T-helper 2 cell (primary cell): ENCODE measurements at regions not wholly inside any gene's neighbourhood (a gene's known extent, or its start where the extent isn't known, plus 50 kb on each side); places are given as distances from the start of the nearest gene placed in this dataset.
A peak's percentile ranks its signal among the peaks of the same experiment; 100 is the strongest.

Experiments used
- DNase-seq, 5 experiments: peaks; one replicate each; pipeline versions ENCODE4 v3.0.0 to v3.0.0-alpha.2; 2012 to 2022

GRCh38 chr2:239864247-239865058, 160.7 kb downstream of the NDUFA10 start:
- DNase-seq = no peak

GRCh38 chr2:239862613-239863012, 162.5 kb downstream of the NDUFA10 start:
- DNase-seq = no peak

DNA sequence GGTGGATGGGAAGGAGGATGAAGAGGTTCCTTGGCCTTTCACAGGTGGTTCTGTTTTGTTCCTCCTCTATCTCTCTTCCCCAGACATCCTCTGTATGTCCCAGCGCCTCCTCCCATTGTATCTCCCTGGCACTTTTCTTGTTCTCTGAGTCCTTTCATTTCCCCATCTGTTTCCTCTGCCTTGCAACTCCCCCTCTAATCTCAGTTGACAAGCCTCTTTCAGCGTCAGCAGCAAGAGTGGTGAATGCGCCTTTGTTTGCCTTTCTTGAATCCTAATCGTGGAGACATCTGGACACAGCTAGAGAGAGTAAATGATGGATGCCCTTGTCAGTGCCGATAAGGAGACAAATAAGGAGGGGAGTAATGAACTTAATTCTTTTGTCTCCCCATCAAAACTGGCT, 167.0 kb downstream of the NDUFA10 start:
- DNase-seq = no peak

DNA sequence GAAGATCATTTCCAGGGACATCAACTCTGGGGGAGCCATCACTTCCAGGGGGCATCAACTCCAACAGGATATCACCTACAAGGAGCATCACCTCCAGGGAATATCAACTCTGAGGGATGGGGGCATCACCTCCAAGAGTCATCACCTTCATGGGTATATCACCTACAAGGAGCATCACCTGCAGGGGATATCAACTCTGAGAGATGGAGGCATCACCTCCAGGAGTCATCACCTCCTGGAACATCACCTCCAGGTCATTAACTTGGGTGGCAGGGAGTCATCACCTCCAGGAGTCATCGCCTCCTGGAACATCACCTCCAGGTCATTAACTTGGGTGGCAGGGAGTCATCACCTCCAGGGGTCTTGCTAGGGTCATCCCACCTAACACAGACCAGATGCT, 167.6 kb downstream of the NDUFA10 start:
- DNase-seq = no peak

DNA sequence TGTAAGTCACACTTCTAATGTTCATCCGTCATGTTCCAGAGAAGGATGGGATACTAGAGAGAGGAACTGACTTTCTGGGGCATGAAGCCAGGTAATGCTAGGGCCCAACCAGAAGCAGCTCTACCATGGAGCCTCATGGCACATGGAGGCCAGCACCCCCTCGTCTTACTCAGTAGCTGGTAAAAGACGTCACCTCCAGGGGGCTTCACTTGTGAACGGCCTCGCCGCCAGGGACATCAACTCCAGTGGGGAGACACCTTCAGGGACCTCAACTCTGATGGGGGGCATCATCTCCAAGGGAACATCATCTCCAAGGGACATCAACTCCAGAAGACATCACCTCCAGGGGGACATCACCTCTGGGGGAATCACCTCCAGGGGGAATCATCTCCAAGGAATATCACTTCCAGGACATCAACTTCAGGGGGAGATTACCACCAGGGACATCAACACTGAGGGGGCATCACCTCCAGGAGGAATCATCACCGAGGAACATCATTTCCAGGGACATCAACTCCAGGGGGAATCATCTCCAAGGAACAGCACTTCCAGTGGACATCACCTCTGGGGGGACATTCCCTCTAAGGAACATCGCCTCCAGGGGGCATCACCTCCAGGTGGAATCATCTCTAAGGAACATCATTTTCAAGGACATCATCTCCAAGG, 168.4 kb downstream of the NDUFA10 start:
- DNase-seq = no peak

GRCh38 chr2:239855863-239856587, 169.1 kb downstream of the NDUFA10 start:
- no peak for DNase-seq

DNA sequence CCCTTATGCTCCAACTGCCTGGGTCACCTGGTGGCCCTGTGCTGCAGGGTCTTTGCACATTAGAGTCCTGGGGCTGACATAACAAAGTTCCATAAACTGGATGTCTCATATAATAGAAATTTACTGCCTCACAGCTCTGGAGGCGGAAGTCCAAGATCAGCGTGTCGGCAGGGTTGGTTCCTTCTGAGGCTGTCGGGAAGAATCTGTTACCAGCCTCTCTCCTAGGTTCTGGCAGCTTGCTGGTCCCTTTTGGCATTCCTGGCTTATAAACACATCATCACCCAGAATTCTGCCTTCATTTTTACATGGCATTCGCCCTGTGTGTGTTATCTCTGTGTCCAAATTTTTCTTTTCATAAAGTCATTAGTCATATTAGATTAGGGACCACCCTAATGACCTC, 170.5 kb downstream of the NDUFA10 start:
- no peak for DNase-seq

DNA sequence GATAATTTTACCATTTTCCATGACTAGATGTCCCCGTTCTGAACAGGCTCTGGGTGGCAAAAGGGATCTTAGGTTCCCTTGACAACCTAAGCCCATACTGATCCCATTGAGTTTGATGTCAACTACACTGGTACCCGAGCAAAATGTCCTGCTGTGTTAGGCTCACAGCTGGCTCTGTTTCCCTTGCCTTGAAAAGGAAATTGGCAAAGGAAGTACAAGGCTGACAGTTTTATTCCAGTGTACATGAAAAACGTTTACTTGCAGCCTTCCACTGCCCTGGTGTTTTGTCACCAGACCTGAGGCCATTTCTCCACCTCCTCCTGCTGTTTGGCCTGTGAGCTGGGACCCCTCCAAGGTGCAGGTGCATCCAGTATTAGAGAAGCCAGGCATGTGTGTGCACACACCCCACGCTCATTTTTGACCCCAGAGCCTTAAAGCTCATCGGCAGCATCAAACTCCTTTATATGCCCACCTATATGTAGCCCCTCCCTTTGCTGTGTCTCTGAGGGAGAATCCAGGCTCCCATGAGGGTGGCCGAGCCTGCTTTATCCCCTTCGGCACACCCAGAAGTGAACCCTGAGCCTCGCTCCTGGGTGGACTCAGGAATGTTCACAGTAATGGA, 171.3 kb downstream of the NDUFA10 start:
- DNase-seq = no peak

- DNase-seq = no peak
These were observed 172.0 kb downstream of the NDUFA10 start for GRCh38 chr2:239853121-239853520.

GRCh38 chr2:239852272-239852671, 172.9 kb downstream of the NDUFA10 start:
- DNase-seq = no peak

GRCh38 chr2:239846789-239847676, 178.1 kb downstream of the NDUFA10 start:
- DNase-seq = no peak

DNA sequence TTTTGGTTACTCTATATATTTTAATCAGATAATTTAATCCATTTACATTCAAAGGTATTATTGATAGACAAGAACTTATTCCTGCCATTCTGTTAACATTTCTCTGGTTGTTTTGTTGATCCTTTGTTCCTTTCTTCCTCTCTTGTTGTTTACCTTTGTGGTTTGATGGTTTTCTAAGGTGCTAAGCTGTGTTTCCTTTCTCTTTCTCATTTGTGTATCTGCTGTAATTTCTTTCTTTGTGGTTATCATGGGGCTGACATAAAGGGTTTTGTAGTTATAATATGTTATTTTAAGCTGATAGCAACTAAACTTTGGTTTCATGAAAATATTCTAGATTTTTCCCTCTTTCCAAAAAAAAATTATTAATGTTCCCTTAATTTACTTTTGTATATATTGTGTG, 179.2 kb downstream of the NDUFA10 start:
- peak in 1 of 5 experiments; percentile 39 for DNase-seq

DNA sequence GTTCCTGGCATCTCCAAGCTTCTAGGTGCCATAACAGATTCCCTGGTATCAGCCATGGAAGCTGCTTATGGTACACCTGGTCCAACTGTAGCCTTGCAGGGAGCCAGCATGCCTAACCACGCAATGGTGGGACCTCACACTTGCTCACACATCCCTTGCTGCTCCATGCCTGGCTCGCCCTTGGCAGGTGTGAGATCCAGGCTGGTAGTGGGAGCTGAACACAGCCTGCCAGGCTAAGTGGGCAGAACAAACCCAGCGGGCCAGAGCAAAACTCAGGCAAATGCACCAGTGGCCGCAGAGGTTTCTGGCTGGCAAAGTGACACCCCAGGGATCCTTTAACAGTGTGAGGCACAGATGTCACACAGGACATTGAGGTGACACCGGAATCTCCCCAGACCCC, 185.8 kb downstream of the NDUFA10 start:
- no peak for DNase-seq

DNA sequence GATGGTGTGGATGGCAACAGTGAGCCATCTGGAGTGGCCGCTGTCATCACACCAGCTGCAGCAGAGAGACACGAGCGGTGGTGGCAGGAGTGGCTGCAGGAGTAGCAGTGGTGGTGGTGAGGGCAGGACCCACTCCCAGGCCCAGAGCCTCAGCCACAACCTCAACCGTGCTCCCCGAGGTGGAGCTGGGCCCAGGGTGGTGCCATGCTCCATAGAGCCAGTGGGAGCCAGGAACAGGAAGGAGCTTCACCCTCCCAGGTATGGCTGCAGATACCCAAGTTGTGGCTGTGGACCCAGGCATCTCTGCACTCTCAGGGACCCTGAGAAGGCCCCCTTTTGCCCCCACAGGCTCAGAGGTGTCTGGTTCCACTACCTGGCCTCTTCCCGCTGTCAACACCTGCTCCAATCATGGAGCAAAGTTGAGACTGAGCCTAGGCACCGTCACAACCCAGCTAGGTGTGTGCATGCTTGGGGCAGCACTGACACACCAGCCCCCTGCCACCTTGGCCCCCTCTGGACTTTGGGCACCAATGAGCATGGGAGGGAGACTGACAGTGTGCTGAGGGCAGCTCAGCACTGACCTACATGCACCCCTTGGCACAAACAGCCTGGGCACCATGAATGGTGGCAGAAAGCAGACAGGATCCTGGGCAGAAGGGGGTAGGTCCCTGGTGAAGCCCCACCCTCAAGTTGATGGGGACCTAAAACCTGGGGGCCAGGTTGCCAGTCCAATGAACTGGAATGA, 188.9 kb downstream of the NDUFA10 start:
- DNase-seq = no peak

DNA sequence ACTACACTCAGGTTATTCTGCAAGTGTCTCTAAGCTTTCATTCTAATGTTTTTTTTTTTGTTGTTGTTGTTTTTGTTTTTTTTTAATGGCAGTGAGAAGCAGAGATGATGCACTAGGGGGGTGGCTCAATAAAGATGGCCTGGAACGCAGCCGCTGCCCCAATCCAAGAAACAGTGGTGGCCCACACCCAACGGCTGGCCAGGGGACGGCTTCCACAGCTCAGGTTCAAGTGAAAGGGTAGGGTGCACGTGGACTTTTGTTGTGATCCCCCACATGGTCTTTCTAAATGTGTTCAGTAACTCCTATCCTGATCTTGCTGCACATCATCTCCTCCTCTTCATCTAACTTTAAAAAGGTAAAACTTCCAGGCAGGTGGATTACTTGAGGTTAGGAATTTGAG, 190.1 kb downstream of the NDUFA10 start:
- DNase-seq = no peak

GRCh38 chr2:239834143-239834542, 191.0 kb downstream of the NDUFA10 start:
- DNase-seq = no peak

DNA sequence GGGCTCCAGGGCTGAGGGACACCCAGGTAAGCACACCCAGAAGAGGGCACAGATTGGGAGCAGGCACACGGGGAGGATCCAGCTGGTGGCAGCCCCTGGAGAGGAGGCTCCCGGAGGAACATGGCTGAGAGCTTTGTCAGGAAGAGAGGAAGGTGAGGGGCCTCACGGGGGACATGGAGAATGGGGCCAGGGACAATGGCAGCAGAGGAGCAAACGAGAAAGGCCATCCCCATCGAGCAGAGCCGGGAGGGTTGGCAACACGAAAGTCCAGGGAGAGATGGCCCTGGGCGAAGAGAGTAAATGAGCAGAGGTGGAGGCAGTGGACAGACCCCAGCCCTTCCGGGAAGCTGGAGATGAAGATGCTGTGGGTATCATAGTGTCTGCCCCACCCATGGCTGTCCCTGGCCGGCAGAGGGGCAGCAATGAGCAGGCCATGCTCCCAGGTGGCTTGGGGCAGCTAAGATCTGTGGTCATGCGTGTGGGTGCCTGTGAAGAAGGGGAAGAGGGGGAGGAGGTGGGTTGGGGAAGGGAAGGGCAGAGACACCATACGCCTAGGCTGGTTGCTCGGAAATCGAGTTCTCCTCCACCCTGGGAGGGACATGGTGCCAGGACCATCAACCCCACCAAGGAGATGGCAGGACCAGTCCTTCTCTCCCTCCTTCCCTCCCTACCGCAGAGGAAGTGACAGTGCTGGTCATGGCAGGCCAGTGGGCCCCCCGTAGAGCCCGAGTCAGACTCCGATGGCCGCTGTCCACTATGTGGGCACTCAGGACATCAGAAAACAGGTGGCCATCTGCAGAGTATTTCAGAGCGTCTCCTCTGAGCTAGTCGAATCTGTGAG, 191.7 kb downstream of the NDUFA10 start:
- no peak for DNase-seq

DNA sequence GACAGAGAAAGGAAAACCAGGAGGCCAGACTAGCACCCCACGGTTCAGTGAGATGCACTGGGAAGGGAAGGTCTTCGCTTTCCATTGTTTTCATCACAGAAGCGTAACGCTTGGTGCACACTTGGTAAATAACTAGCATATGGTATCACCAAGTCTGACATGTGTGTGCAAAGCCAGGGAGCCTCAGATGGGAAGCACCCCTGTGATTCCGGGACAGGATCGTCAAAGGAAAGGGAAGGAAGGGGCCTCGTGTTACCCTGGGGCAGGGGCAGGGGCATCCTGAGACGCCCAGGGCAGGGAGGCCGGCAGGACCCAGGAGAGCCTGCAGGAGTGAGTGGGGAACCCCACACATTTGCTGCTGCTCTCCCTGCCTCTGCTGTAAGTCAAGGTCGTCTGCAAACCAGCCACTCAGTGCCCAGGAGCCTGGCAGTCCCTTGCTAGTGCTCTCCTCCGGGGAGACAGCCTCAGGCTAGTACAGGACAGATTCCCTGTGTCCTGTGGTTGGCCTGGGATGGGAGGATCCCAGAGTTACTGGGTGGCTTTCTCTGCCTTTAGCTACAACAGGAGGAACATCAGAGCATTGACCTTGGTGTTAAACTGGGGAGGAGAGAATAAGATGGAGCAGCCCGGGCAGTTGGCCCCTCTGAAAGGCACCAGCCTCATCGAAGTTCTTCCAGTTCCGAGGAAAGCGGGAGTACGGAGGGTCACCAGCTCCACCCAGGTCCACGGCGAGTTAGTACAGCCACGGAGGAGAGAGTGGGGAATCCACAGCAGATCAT, 192.5 kb downstream of the NDUFA10 start:
- no peak for DNase-seq

GRCh38 chr2:239831861-239832489, 193.2 kb downstream of the NDUFA10 start:
- DNase-seq = no peak
